ENCODE measurements at regions not wholly inside any gene's neighbourhood (a gene's known extent, or its start where the extent isn't known, plus 50 kb on each side); places are given as distances from the start of the nearest gene placed in this dataset.

GRCh38 chr17:74019271-74019670, 184.2 kb upstream of the RPL38 start:
- Histone ChIP-seq H3K36me3 (ENCODE audit: control insufficient read depth in 2 of 2, insufficient read depth in 2 of 2, low read length in 1 of 2) (no peaks in the 10 kb centered on the region), H3K27ac (ENCODE audit: low read depth in 2 of 2, low read length in 1 of 2) (no peak overlapping the region), H3K4me3 (ENCODE audit: low read depth in 1 of 2, low read length in 2 of 2) (no peak overlapping the region), H3K9me3 (ENCODE audit: control insufficient read depth in 2 of 2, insufficient read depth in 1 of 2, low read depth in 1 of 2, low read length in 1 of 2) (peaks cover 3 to 5% of the 10 kb centered on the region in 2 donors), H3K4me1 (ENCODE audit: control insufficient read depth in 2 of 2, insufficient read depth in 2 of 2, low read length in 1 of 2) (no peaks in the 10 kb centered on the region), H3K27me3 (ENCODE audit: control insufficient read depth in 1 of 2, insufficient read depth in 2 of 2, low read length in 2 of 2) (no peaks in the 10 kb centered on the region)
- WGBS, 2 donors = 80% methylated on average over 6 of the region's 6 CpGs

GRCh38 chr17:74019860-74020259, 183.6 kb upstream of the RPL38 start:
- Histone ChIP-seq H3K27ac (ENCODE audit: low read depth in 2 of 2, low read length in 1 of 2) (no peak overlapping the region), H3K36me3 (ENCODE audit: control insufficient read depth in 2 of 2, insufficient read depth in 2 of 2, low read length in 1 of 2) (no peaks in the 10 kb centered on the region), H3K9me3 (ENCODE audit: control insufficient read depth in 2 of 2, insufficient read depth in 1 of 2, low read depth in 1 of 2, low read length in 1 of 2) (peaks cover 3 to 8% of the 10 kb centered on the region in 2 donors), H3K4me1 (ENCODE audit: control insufficient read depth in 2 of 2, insufficient read depth in 2 of 2, low read length in 1 of 2) (no peaks in the 10 kb centered on the region), H3K4me3 (ENCODE audit: low read depth in 1 of 2, low read length in 2 of 2) (no peak overlapping the region), H3K27me3 (ENCODE audit: control insufficient read depth in 1 of 2, insufficient read depth in 2 of 2, low read length in 2 of 2) (no peaks in the 10 kb centered on the region)
- 77 to 92% methylated on average over 1 of the region's 1 CpG for WGBS, 2 donors

GRCh38 chr17:74020522-74020921, 183.0 kb upstream of the RPL38 start:
- H3K4me1 ChIP-seq (ENCODE audit: control insufficient read depth in 2 of 2, insufficient read depth in 2 of 2, low read length in 1 of 2) = no peaks in the 10 kb centered on the region
- no peaks in the 10 kb centered on the region for H3K27me3 ChIP-seq (ENCODE audit: control insufficient read depth in 1 of 2, insufficient read depth in 2 of 2, low read length in 2 of 2)
- H3K4me3 ChIP-seq (ENCODE audit: low read depth in 1 of 2, low read length in 2 of 2) = no peak overlapping the region
- WGBS, 2 donors = 38 to 48% methylated on average over 3 of the region's 3 CpGs
- H3K9me3 ChIP-seq (ENCODE audit: control insufficient read depth in 2 of 2, insufficient read depth in 1 of 2, low read depth in 1 of 2, low read length in 1 of 2) = peaks cover 0 to 5% of the 10 kb centered on the region in 2 donors
- H3K36me3 ChIP-seq (ENCODE audit: control insufficient read depth in 2 of 2, insufficient read depth in 2 of 2, low read length in 1 of 2) = no peaks in the 10 kb centered on the region
- H3K27ac ChIP-seq (ENCODE audit: low read depth in 2 of 2, low read length in 1 of 2) = no peak overlapping the region

GRCh38 chr17:74024871-74025531, 178.5 kb upstream of the RPL38 start:
- no peak overlapping the region for H3K4me3 ChIP-seq (ENCODE audit: low read depth in 1 of 2, low read length in 2 of 2)
- H3K9me3 ChIP-seq (ENCODE audit: control insufficient read depth in 2 of 2, insufficient read depth in 1 of 2, low read depth in 1 of 2, low read length in 1 of 2) = peaks cover 0 to 4% of the 10 kb centered on the region in 2 donors
- H3K27me3 ChIP-seq (ENCODE audit: control insufficient read depth in 1 of 2, insufficient read depth in 2 of 2, low read length in 2 of 2) = no peaks in the 10 kb centered on the region
- no peaks in the 10 kb centered on the region for H3K36me3 ChIP-seq (ENCODE audit: control insufficient read depth in 2 of 2, insufficient read depth in 2 of 2, low read length in 1 of 2)
- H3K4me1 ChIP-seq (ENCODE audit: control insufficient read depth in 2 of 2, insufficient read depth in 2 of 2, low read length in 1 of 2) = no peaks in the 10 kb centered on the region
- 32 to 45% methylated on average over 10 of the region's 10 CpGs for WGBS, 2 donors
- no peak overlapping the region for H3K27ac ChIP-seq (ENCODE audit: low read depth in 2 of 2, low read length in 1 of 2)

- 27 to 40% methylated on average over 1 of the region's 1 CpG for WGBS, 2 donors
- no peaks in the 10 kb centered on the region for H3K27me3 ChIP-seq (ENCODE audit: control insufficient read depth in 1 of 2, insufficient read depth in 2 of 2, low read length in 2 of 2)
- H3K36me3 ChIP-seq (ENCODE audit: control insufficient read depth in 2 of 2, insufficient read depth in 2 of 2, low read length in 1 of 2) = no peaks in the 10 kb centered on the region
- no peaks in the 10 kb centered on the region for H3K4me1 ChIP-seq (ENCODE audit: control insufficient read depth in 2 of 2, insufficient read depth in 2 of 2, low read length in 1 of 2)
- no peak overlapping the region for H3K27ac ChIP-seq (ENCODE audit: low read depth in 2 of 2, low read length in 1 of 2)
- H3K9me3 ChIP-seq (ENCODE audit: control insufficient read depth in 2 of 2, insufficient read depth in 1 of 2, low read depth in 1 of 2, low read length in 1 of 2) = peaks cover 0 to 4% of the 10 kb centered on the region in 2 donors
- H3K4me3 ChIP-seq (ENCODE audit: low read depth in 1 of 2, low read length in 2 of 2) = no peak overlapping the region
Observed at GRCh38 chr17:74027444-74027843, 176.0 kb upstream of the RPL38 start.

- Histone ChIP-seq H3K27me3 (ENCODE audit: control insufficient read depth in 1 of 2, insufficient read depth in 2 of 2, low read length in 2 of 2) (no peaks in the 10 kb centered on the region), H3K27ac (ENCODE audit: low read depth in 2 of 2, low read length in 1 of 2) (no peak overlapping the region), H3K36me3 (ENCODE audit: control insufficient read depth in 2 of 2, insufficient read depth in 2 of 2, low read length in 1 of 2) (no peaks in the 10 kb centered on the region), H3K4me3 (ENCODE audit: low read depth in 1 of 2, low read length in 2 of 2) (no peak overlapping the region), H3K4me1 (ENCODE audit: control insufficient read depth in 2 of 2, insufficient read depth in 2 of 2, low read length in 1 of 2) (no peaks in the 10 kb centered on the region), H3K9me3 (ENCODE audit: control insufficient read depth in 2 of 2, insufficient read depth in 1 of 2, low read depth in 1 of 2, low read length in 1 of 2) (peaks cover 0 to 4% of the 10 kb centered on the region in 2 donors)
- 79 to 86% methylated on average over 18 of the region's 18 CpGs for WGBS, 2 donors
Observed at GRCh38 chr17:74028354-74029116, 174.9 kb upstream of the RPL38 start.

- 71 to 73% methylated on average over 17 of the region's 17 CpGs for WGBS, 2 donors
- no peaks in the 10 kb centered on the region for H3K36me3 ChIP-seq (ENCODE audit: control insufficient read depth in 2 of 2, insufficient read depth in 2 of 2, low read length in 1 of 2)
- no peaks in the 10 kb centered on the region for H3K4me1 ChIP-seq (ENCODE audit: control insufficient read depth in 2 of 2, insufficient read depth in 2 of 2, low read length in 1 of 2)
- no peak overlapping the region for H3K4me3 ChIP-seq (ENCODE audit: low read depth in 1 of 2, low read length in 2 of 2)
- peaks cover 0 to 3% of the 10 kb centered on the region in 2 donors for H3K27me3 ChIP-seq (ENCODE audit: control insufficient read depth in 1 of 2, insufficient read depth in 2 of 2, low read length in 2 of 2)
- H3K27ac ChIP-seq (ENCODE audit: low read depth in 2 of 2, low read length in 1 of 2) = no peak overlapping the region
- no peaks in the 10 kb centered on the region for H3K9me3 ChIP-seq (ENCODE audit: control insufficient read depth in 2 of 2, insufficient read depth in 1 of 2, low read depth in 1 of 2, low read length in 1 of 2)
Observed at GRCh38 chr17:74031316-74032090, 172.0 kb upstream of the RPL38 start.

GRCh38 chr17:74032222-74032621, 171.3 kb upstream of the RPL38 start:
- Histone ChIP-seq H3K9me3 (ENCODE audit: control insufficient read depth in 2 of 2, insufficient read depth in 1 of 2, low read depth in 1 of 2, low read length in 1 of 2) (no peaks in the 10 kb centered on the region), H3K4me1 (ENCODE audit: control insufficient read depth in 2 of 2, insufficient read depth in 2 of 2, low read length in 1 of 2) (no peaks in the 10 kb centered on the region), H3K27me3 (ENCODE audit: control insufficient read depth in 1 of 2, insufficient read depth in 2 of 2, low read length in 2 of 2) (peaks cover 0 to 3% of the 10 kb centered on the region in 2 donors), H3K4me3 (ENCODE audit: low read depth in 1 of 2, low read length in 2 of 2) (no peak overlapping the region), H3K27ac (ENCODE audit: low read depth in 2 of 2, low read length in 1 of 2) (no peak overlapping the region), H3K36me3 (ENCODE audit: control insufficient read depth in 2 of 2, insufficient read depth in 2 of 2, low read length in 1 of 2) (no peaks in the 10 kb centered on the region)
- 39 to 42% methylated on average over 7 of the region's 7 CpGs for WGBS, 2 donors

GRCh38 chr17:74037320-74037719, 166.2 kb upstream of the RPL38 start:
- no peaks in the 10 kb centered on the region for H3K9me3 ChIP-seq (ENCODE audit: control insufficient read depth in 2 of 2, insufficient read depth in 1 of 2, low read depth in 1 of 2, low read length in 1 of 2)
- 14 to 16% methylated on average over 4 of the region's 4 CpGs for WGBS, 2 donors
- H3K27me3 ChIP-seq (ENCODE audit: control insufficient read depth in 1 of 2, insufficient read depth in 2 of 2, low read length in 2 of 2) = peaks cover 0 to 3% of the 10 kb centered on the region in 2 donors
- no peaks in the 10 kb centered on the region for H3K36me3 ChIP-seq (ENCODE audit: control insufficient read depth in 2 of 2, insufficient read depth in 2 of 2, low read length in 1 of 2)
- H3K4me3 ChIP-seq (ENCODE audit: low read depth in 1 of 2, low read length in 2 of 2) = no peak overlapping the region
- H3K27ac ChIP-seq (ENCODE audit: low read depth in 2 of 2, low read length in 1 of 2) = no peak overlapping the region
- no peaks in the 10 kb centered on the region for H3K4me1 ChIP-seq (ENCODE audit: control insufficient read depth in 2 of 2, insufficient read depth in 2 of 2, low read length in 1 of 2)

Measured in esophagus (tissue), 2 donors.